ENCODE measurements at regions not wholly inside any gene's neighbourhood (a gene's known extent, or its start where the extent isn't known, plus 50 kb on each side); places are given as distances from the start of the nearest gene placed in this dataset.

DNA sequence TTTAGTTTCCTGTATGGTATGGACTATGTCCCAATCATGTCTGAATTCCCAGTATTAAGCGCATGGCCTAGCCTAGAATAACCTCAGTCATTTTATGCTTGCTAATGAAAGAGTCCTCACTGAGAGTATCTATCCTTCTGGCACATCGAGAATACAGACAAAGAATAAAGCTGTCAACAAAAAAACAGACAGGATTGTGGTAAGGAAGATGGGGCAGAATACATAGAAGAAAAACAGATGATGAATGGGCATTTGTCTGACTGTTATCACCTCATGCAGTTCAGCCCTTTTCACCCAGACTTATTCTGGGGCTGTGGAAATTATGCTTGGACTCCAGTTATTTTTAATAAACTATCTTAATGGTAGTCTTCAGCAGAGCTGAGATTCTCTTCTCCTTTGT lies 363.8 kb upstream of the TNC start:
- ATAC-seq (ENCODE audit: low read depth in 2 of 2) (no peak), DNase-seq (no peak)
- H3K4me1 Mint-ChIP-seq, result no peaks in the 10 kb centered on the region
- peaks cover 0 to 10% (median 0%) of the 10 kb centered on the region in 3 donors for H3K27me3 Mint-ChIP-seq
- H3K36me3 Mint-ChIP-seq, result no peaks in the 10 kb centered on the region
- peaks cover 0 to 8% (median 0%) of the 10 kb centered on the region in 7 donors for H3K9me3 Mint-ChIP-seq
- H3K27ac Mint-ChIP-seq, result no peak overlapping the region
- H3K4me3 Mint-ChIP-seq, result no peak overlapping the region

DNA sequence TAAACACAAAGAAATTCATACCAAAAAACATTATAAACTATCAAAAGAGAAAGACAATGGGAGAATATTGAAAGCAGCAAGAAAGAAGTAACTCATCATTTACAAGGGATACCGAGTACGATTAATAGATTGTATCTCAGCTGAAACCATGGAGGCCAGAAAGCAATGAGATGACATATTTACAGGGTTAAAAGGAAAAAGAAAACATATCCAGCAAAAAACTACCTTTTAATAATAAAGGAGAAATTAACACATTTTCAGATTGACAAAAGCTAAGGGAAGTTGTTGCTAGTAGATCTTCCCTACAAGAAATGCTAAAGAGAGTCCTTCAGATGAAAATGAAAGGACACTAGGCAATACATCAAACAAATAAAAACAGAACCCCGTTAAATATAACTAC lies 364.8 kb upstream of the TNC start:
- peaks cover 0 to 4% (median 0%) of the 10 kb centered on the region in 7 donors for H3K9me3 Mint-ChIP-seq
- ATAC-seq (ENCODE audit: low read depth in 2 of 2), result no peak

DNA sequence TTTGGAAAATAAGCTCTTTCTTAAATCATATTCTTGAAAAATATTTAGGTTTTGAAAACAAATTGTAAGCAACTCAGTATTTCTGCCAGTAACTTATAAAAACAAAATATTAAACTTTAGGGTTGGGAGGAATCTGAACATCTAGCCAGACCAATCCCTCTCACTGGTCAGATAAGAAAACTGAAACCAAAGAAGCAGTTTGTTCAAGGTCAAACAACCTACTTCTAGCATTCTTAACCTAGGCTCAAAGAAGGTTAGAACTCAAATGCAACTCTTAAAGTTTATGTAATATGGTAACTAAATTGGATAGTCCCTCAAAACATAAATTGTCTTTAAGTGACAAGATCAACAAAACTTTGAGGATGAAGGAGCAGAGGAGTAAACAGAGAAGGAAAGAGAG lies 374.9 kb upstream of the TNC start:
- Mint-ChIP-seq H3K4me1 (no peaks in the 10 kb centered on the region), H3K9me3 (peaks cover 0 to 9% (median 0%) of the 10 kb centered on the region in 7 donors), H3K27me3 (peaks cover 0 to 15% (median 10%) of the 10 kb centered on the region in 3 donors), H3K36me3 (no peaks in the 10 kb centered on the region), H3K4me3 (no peak overlapping the region), H3K27ac (no peak overlapping the region)
- no peak for ATAC-seq (ENCODE audit: low read depth in 2 of 2)
- no peak for DNase-seq

More for the DNA sequence above, 364.8 kb upstream of the TNC start:
- peaks cover 0 to 10% (median 0%) of the 10 kb centered on the region in 3 donors for H3K27me3 Mint-ChIP-seq
- H3K4me3 Mint-ChIP-seq, result no peak overlapping the region
- no peak overlapping the region for H3K27ac Mint-ChIP-seq
- no peaks in the 10 kb centered on the region for H3K4me1 Mint-ChIP-seq
- DNase-seq, result no peak
- H3K36me3 Mint-ChIP-seq, result no peaks in the 10 kb centered on the region

DNA sequence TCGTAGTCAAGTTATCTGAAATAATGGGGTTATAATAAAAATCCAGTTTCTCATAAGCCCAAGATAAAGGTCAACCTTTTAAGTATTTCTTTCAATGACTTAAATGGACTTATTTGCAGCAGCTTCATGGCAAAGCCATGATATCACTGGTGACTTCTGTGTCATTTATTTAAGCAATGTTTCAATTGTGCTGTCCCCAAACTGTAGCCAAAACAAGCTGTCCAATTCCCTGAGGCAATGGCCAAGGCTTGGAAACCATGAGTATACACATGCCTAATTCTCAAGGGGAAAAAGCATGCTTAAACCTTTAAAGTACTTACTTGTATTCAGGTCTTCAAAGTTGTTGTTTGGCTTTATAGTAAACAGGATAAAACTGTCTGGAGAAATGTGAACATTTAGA lies 376.4 kb upstream of the TNC start:
- H3K27me3 Mint-ChIP-seq, result peaks cover 0 to 15% (median 10%) of the 10 kb centered on the region in 3 donors
- peaks cover 0 to 9% (median 0%) of the 10 kb centered on the region in 7 donors for H3K9me3 Mint-ChIP-seq
- no peak overlapping the region for H3K27ac Mint-ChIP-seq
- ATAC-seq (ENCODE audit: low read depth in 2 of 2) (no peak), DNase-seq (no peak)
- H3K4me1 Mint-ChIP-seq, result no peaks in the 10 kb centered on the region
- H3K36me3 Mint-ChIP-seq, result no peaks in the 10 kb centered on the region
- no peak overlapping the region for H3K4me3 Mint-ChIP-seq

DNA sequence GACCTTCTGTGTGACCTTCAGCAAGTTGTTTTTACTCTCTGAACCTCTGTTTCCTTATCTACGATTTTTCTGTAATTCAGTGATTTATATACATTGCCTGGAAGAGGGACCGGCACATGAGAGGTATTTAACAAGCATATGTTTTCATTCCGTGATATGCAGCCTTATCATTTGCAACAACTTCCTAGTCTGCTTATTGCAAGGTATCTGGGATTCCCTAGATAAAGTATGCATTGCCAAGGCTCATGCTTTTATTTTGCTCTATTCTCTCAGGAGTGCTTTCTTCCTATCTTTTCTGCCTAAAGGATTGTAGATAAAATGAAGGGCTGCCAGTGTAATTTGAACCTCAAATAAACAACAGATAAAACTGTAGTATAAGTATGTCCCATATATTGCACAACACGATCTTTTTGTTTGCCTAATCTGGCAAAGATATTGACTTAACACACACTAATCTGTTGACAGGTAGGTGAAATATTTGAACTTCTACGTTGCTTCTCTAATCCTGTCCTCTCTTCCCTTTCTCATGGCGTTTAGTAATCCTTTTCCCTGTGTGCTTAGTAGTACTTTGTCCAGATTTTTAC lies 377.2 kb upstream of the TNC start:
- DNase-seq (no peak), ATAC-seq (ENCODE audit: low read depth in 2 of 2) (no peak)
- no peaks in the 10 kb centered on the region for H3K4me1 Mint-ChIP-seq
- H3K9me3 Mint-ChIP-seq, result peaks cover 0 to 6% (median 0%) of the 10 kb centered on the region in 7 donors
- no peak overlapping the region for H3K4me3 Mint-ChIP-seq
- H3K27ac Mint-ChIP-seq, result no peak overlapping the region
- H3K27me3 Mint-ChIP-seq, result peaks cover 0 to 19% (median 12%) of the 10 kb centered on the region in 3 donors
- H3K36me3 Mint-ChIP-seq, result no peaks in the 10 kb centered on the region

DNA sequence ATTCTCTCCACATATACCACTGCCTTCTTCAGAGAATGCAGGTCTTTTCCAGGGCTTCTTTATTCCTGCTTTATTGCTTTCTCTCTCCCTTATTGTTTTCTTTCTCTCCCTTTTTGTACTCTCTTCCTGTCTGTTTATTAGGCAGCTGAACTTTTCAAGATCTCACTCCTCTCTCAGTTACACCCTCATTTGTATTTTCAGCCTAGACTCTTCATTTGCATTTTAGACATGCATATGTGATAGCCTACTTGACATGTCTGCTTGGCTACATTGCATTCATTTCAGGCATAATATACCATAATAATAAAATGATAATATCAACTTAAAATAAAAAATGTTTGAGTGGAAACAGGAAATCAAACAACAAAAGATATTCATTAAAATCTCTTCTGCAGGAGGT lies 377.9 kb upstream of the TNC start:
- no peak for DNase-seq
- peaks cover 0 to 6% (median 0%) of the 10 kb centered on the region in 7 donors for H3K9me3 Mint-ChIP-seq
- no peak for ATAC-seq (ENCODE audit: low read depth in 2 of 2)
- no peaks in the 10 kb centered on the region for H3K4me1 Mint-ChIP-seq
- H3K27me3 Mint-ChIP-seq, result peaks cover 0 to 25% (median 19%) of the 10 kb centered on the region in 3 donors
- H3K27ac Mint-ChIP-seq, result no peak overlapping the region
- no peaks in the 10 kb centered on the region for H3K36me3 Mint-ChIP-seq
- H3K4me3 Mint-ChIP-seq, result no peak overlapping the region

DNA sequence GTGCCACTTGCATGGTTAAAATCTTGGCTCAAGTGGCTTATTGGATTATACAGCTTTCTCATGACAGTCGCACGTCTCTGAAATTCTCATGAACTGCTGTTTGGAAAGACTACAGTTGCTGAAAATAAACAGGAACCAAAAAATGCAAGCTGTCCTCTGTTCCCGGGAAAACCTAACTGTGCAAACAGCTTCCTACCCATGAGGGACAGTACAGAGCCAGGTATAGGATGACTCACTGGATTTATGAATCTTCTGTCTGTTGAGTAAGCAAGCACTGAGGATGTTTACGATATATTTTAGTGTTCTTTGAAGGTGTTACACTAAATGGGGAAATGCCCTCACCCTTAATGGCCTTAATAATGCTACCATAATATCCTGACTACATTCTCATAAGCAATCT lies 380.3 kb upstream of the TNC start:
- H3K9me3 Mint-ChIP-seq, result peaks cover 0 to 6% (median 0%) of the 10 kb centered on the region in 7 donors
- no peak overlapping the region for H3K27ac Mint-ChIP-seq
- H3K4me3 Mint-ChIP-seq, result no peak overlapping the region
- ATAC-seq (ENCODE audit: low read depth in 2 of 2) (no peak), DNase-seq (no peak)
- peaks cover 0 to 25% (median 10%) of the 10 kb centered on the region in 3 donors for H3K27me3 Mint-ChIP-seq
- H3K4me1 Mint-ChIP-seq, result no peaks in the 10 kb centered on the region
- no peaks in the 10 kb centered on the region for H3K36me3 Mint-ChIP-seq

DNA sequence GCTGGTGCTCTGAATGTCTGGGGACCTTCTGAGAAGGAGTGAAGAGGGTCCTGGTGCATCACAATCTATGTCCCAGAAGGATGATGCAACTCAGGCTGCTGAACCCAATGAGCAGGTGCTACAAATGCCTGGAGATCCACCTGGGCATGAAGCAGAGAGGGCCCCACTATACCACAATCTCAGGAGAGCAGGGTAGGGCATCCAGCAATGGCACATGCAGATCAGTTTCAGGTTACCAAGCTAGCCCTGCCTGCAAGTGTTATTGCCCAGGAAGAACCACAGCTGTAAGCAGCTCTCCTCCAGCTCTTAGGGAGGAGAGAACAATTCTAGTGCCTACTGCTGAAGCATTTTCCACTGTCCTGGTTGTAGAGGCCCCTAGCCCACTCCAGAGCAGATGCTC lies 389.2 kb upstream of the TNC start:
- H3K9me3 Mint-ChIP-seq, result peaks cover 0 to 10% (median 3%) of the 10 kb centered on the region in 7 donors
- no peaks in the 10 kb centered on the region for H3K36me3 Mint-ChIP-seq
- H3K27me3 Mint-ChIP-seq, result no peaks in the 10 kb centered on the region
- ATAC-seq (ENCODE audit: low read depth in 2 of 2), result no peak
- no peak for DNase-seq
- no peaks in the 10 kb centered on the region for H3K4me1 Mint-ChIP-seq
- H3K27ac Mint-ChIP-seq, result no peak overlapping the region
- no peak overlapping the region for H3K4me3 Mint-ChIP-seq

DNA sequence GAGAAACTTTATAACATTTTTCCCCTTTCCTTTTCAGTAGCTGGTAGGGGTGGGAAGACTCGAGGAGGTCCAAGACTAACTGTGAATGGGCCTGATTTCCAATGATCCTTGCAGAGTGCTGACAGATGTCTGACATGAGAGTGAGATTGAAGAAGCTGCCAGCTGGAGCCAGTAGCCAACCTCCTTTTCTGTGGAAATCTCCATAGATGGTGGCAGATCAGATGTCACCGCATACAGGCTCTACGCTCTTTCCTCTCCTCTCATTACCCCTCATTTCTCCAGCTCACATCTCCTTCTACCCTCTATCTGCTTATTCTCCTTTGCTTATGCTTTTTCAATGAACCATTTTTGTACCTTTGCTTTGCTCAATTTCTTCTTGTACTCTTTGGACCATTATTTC lies 395.2 kb upstream of the TNC start:
- no peak for ATAC-seq (ENCODE audit: low read depth in 2 of 2)
- DNase-seq, result no peak
- Mint-ChIP-seq H3K36me3 (no peaks in the 10 kb centered on the region), H3K9me3 (no peaks in the 10 kb centered on the region), H3K27ac (peak overlapping the region in 1 of 6 donors; percentile 28), H3K4me1 (no peaks in the 10 kb centered on the region), H3K27me3 (peaks cover 0 to 3% (median 0%) of the 10 kb centered on the region in 3 donors), H3K4me3 (no peak overlapping the region)

DNA sequence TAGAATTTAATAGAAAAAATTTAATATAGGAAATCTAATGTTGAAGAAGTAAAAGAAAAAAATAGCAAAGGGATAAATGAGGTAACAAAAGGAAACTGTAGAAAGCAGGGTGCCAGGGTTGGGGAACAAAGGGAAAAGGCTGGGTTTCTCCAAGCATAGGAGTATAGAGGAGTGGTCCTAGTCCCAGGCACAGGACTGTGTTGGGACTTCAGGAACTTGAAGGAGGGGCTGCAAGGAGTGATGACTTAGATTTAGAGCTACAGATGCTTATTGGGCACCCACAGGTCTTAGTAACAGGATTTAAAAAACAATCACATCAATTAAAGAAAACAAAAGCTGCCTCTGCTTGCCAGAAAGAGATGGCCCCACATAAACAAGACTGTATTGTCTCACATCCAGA lies 396.5 kb upstream of the TNC start:
- Mint-ChIP-seq H3K27me3 (peaks cover 0 to 6% (median 3%) of the 10 kb centered on the region in 3 donors), H3K4me1 (no peaks in the 10 kb centered on the region), H3K4me3 (no peak overlapping the region), H3K27ac (no peak overlapping the region), H3K9me3 (no peaks in the 10 kb centered on the region), H3K36me3 (no peaks in the 10 kb centered on the region)
- DNase-seq (no peak), ATAC-seq (ENCODE audit: low read depth in 2 of 2) (no peak)

DNA sequence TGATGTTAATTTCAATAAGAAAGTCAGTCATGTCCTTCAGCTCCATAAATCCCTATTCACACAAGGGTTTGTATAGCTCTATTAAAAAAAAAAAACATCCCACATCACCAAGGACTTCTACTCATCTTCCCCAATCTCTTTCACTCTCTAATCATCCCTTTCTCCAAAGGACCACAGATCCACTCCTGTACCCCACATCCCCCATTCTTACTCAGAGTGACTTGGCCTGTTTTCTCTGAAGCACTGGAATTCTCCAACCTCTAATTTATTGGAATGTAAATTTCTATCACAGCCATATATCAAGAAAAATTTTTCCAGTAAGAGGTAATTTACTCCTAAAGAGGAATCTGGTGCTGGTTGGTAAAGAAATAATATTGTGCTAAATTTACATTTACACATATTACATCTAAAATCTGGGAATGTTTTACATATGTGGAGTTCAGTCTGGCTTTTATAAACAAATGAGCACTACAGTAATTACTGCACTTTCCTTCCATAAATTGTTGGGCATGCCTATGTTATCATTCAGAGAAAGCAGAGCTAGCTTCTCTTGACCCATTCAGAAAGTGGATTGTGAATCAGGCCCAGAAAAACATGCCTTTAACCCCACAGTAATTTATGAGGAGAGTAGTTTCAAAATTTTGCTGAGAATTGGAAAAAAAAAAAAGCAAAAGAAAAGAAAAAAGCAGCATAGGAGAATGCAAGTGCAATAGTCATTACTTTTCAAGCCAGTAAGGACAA lies 399.5 kb upstream of the TNC start:
- Mint-ChIP-seq H3K27me3 (peaks cover 6 to 15% (median 12%) of the 10 kb centered on the region in 3 donors), H3K4me1 (no peaks in the 10 kb centered on the region), H3K27ac (no peak overlapping the region), H3K36me3 (no peaks in the 10 kb centered on the region), H3K4me3 (no peak overlapping the region), H3K9me3 (no peaks in the 10 kb centered on the region)
- ATAC-seq (ENCODE audit: low read depth in 2 of 2) (no peak), DNase-seq (no peak)

DNA sequence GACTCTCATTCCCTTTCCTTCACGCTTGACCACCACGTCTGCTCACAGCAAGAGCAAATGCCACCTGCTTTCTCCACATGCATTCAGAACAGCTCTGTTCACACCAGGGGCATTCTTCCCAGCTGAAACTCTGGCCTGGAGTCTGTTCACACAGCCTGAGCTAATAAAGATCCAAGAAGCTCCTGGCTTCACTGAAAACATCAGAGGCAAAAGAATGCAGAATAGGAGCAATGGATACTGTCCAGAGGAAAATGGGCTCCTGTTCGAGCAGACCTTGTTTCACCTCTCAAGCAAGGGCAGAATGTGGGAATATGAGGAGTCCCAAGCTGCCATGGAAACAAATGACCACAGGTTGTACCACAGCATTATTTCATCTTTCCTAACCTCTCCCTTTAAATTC lies 402.7 kb upstream of the TNC start:
- DNase-seq, result no peak
- H3K9me3 Mint-ChIP-seq, result no peaks in the 10 kb centered on the region
- H3K27me3 Mint-ChIP-seq, result peaks cover 6 to 23% (median 12%) of the 10 kb centered on the region in 3 donors
- ATAC-seq (ENCODE audit: low read depth in 2 of 2), result no peak
- no peaks in the 10 kb centered on the region for H3K4me1 Mint-ChIP-seq
- no peaks in the 10 kb centered on the region for H3K36me3 Mint-ChIP-seq
- no peak overlapping the region for H3K4me3 Mint-ChIP-seq
- H3K27ac Mint-ChIP-seq, result no peak overlapping the region

DNA sequence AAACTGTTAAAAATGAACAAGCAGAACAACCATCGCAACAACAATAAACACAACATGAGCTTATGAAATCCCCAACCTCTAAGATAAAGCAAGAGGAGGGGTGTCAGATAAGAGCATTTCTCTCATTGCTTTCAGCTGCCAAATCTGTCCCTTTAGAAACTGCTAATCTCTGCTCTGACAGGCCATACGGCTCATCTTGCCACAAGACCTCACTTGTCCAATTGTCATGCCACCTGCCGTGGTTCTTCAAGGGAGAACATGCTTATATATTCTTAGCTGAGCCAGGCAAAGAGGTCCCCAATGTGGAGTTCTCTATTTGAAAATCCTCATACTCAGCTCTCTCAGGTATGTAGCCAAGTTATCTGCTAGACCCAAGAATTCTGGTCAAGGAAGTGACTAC lies 405.0 kb upstream of the TNC start:
- no peak overlapping the region for H3K27ac Mint-ChIP-seq
- no peak for DNase-seq

DNA sequence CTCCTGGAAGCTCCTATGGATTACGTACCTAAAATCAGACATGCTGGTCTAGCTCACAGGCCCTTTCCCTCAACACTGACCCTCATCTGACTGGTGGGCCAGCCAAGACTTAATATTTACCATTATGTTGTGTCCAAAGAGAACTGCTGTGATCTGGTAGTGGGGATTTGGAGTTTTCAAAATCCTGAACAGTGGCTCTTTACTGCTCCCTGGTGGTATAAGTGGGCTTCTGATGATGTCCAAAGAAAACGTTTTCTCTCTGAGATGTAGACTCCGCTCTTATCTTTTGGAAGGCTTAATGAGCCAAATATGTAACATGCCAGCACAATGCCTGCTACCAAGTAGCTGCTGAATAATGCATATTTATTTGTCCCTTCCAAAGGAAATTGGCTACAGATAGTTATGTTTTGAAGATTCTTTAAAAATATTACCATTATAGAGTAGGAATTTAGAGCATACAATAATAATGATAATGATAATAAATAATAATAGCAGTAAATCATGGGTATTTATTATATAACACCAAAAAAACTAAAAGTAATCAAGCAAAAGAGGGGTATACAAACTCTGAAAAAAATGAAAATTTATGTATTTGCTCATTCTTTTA lies 406.6 kb upstream of the TNC start:
- Mint-ChIP-seq H3K4me1 (no peaks in the 10 kb centered on the region), H3K9me3 (no peaks in the 10 kb centered on the region), H3K36me3 (no peaks in the 10 kb centered on the region), H3K27ac (no peak overlapping the region), H3K27me3 (peaks cover 0 to 30% (median 12%) of the 10 kb centered on the region in 3 donors), H3K4me3 (no peak overlapping the region)
- ATAC-seq (ENCODE audit: low read depth in 2 of 2) (no peak), DNase-seq (peak; percentile 1)

More for the DNA sequence above, 405.0 kb upstream of the TNC start:
- H3K4me1 Mint-ChIP-seq, result no peaks in the 10 kb centered on the region
- no peaks in the 10 kb centered on the region for H3K9me3 Mint-ChIP-seq
- H3K36me3 Mint-ChIP-seq, result no peaks in the 10 kb centered on the region
- peaks cover 6 to 30% (median 12%) of the 10 kb centered on the region in 3 donors for H3K27me3 Mint-ChIP-seq
- no peak overlapping the region for H3K4me3 Mint-ChIP-seq
- ATAC-seq (ENCODE audit: low read depth in 2 of 2), result no peak

Data from naive B cell (primary cell).